ENCODE measurements at regions not wholly inside any gene's neighbourhood (a gene's known extent, or its start where the extent isn't known, plus 50 kb on each side); places are given as distances from the start of the nearest gene placed in this dataset.
A peak's percentile ranks its signal among the peaks of the same experiment; 100 is the strongest.

DNA sequence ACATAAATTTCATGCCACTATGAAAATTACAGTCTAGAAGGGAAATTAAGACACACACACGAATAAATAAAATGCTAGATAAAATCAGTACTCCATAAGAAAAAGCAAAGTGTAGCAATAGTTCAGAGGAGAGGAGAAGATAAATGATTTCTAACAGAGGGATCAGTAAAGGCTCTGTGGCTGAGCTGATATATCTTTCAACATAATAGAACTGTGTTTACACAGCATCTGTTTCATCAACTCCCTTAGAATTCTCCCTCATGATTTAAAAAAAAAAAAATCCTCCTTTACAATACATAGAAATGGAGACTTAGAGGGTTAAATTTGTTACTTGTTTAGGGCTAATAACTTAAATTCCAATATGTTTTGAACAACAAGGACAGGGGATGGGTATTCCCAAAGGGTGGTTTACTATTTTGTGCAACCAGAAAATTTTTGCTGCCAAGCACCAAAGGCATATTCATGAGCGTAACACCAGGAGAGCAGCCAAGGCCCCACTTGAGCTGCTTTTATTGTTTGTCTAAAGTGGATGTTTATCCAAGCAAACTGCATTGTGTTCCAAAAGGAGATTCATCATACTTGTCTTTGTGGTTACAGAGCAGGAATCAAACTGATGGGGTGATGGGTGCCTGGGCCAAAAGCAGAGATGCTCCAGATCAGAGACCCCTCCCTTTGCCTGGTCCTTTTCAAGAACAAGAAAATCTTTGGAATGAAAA lies 162.7 kb downstream of the BMP4 start:
- FAIRE-seq, result no peak

GRCh38 chr14:53792909-53793308 lies 163.7 kb downstream of the BMP4 start:
- no peak for FAIRE-seq

DNA sequence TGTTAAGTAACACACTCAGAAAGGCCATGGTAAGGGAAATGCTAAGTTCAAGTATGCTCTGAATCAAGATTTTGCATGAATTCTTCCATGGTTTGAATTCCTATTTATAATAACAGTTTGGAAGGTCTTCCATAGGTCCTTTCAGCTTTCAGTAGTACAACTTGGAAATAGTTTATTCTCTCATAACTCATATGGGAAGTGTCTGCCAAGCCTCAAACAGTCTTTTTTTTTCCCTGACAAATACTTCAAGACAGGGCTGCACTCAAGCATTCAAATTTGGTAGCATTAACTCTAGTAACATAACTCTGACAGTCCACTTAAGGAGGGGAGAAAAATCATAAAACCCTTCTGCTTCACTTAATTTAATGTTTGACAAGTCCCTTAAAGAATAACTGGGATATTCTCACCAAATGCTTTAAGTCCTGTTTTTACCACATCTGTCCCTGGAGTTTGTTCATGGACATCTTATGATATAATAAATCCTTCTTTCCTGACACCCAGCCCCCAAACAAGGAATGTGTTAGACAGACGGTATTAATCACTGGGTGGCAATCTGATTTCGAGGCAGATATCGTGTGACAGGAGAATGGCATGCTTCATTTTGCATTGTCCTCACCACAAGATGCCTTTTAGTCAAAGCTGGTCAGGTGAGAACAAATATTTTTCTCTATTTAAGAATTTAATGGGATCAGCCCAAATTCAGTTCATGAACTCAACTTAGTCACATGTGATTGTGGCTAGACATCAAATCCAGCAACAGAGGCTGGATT lies 165.7 kb downstream of the BMP4 start:
- FAIRE-seq, result no peak

GRCh38 chr14:53788566-53788965 lies 168.1 kb downstream of the BMP4 start:
- FAIRE-seq, result no peak

DNA sequence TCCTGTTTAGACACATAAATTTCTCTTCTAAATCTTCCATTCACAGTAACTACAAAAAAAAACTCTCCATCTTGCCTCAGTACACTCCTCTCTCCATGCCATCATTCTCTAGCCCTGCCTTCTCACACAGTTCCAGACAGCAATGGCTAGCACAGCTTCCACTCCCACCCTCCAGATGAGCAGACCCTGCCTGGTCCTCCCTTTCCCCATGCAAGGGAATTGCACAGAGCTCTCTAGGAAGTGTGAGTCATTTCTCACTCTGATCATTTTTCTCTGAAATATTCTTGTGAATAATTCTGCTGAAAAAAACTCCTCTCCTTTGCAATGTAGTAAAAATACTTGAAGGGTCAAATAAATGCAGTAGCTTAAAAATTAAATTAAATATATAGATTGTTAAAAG lies 170.6 kb downstream of the BMP4 start:
- no peak for FAIRE-seq

DNA sequence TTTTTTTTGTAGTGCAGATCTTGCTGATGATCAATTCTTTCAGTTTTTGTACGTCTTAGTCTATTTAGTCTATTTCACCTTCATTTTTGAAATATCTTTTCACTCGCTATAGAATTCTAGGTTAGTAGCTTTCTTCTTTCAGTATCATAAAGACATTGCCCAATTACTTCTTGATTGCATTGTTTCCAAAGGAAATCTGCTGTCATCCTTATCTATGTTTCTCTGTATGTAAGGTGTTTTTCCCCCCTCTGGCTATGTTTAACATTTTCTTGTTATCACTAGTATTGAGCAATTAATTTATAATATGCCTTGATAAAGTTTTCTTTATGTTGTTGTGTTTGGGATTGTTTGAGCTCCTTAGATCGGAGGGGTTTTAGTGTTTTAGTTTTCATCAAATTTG lies 171.9 kb downstream of the BMP4 start:
- FAIRE-seq, result no peak

DNA sequence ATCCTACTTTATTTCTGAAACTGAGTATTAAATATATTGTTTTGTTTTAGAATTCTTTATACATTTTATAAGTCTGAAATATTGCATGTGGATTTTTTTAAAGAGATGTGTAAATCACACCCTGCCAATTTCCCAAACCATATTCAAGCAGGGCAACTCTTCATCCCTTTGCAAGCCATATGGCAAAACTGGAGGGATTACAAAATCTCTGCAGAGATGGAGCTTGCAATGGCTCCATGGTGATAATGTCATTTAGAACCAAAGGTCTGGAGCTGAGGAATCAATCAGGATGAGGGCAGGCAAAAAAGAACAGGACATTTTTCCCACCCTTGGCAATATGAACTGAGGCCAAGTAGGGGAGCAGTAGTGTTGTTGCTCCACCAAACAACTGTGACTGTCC lies 173.4 kb downstream of the BMP4 start:
- no peak for FAIRE-seq

DNA sequence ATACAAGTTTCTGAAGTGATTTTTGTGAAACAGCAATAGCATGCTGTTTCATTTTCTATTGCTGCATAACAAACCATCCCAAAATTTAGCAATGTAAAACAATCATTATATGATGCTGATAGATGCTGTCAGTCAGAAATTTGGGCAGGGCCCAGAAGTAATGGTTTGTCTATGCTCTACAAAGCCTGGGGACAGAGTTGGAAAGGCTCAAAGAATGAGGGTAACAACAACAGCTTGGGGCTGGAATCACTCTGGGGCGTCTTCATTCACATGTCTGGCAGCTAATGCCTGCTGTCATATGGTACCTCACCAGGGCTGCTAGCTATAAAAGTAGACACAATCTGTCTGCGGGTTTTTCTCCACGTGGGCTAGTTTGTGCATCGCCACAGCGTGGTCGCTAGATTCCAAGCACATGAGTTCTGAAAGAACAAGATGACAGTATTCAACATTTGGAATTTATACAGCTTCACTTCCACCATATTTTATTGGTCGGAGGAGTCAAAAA lies 176.5 kb downstream of the BMP4 start:
- no peak for FAIRE-seq

GRCh38 chr14:53779301-53779700 lies 177.3 kb downstream of the BMP4 start:
- FAIRE-seq, result no peak

- no peak for FAIRE-seq
These were observed 178.4 kb downstream of the BMP4 start for GRCh38 chr14:53778263-53778662.

DNA sequence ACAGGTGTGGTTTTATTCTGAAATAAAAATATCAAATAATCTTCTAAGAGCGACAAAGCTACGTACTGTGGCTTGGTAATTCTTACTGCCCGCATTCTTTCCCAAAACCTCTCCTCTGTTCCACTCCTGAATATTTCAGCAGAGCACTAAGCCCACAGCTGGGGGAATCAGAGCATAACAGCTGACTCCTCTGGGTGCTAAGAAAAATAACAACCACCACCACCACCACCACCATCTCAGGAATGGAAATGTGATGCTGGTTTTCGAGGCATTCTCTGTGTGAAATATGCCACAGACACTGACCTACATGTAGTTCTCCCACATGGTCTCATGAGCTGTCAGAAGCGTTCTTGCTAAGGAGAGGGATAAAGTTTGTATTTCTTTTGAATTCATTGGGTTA lies 183.7 kb downstream of the BMP4 start:
- no peak for FAIRE-seq

GRCh38 chr14:53767566-53767965 lies 189.1 kb downstream of the BMP4 start:
- no peak for FAIRE-seq

GRCh38 chr14:53766601-53767000 lies 190.0 kb downstream of the BMP4 start:
- FAIRE-seq, result peak; percentile 38

- FAIRE-seq, result no peak
These were observed 190.5 kb downstream of the BMP4 start for GRCh38 chr14:53766106-53766505.

DNA sequence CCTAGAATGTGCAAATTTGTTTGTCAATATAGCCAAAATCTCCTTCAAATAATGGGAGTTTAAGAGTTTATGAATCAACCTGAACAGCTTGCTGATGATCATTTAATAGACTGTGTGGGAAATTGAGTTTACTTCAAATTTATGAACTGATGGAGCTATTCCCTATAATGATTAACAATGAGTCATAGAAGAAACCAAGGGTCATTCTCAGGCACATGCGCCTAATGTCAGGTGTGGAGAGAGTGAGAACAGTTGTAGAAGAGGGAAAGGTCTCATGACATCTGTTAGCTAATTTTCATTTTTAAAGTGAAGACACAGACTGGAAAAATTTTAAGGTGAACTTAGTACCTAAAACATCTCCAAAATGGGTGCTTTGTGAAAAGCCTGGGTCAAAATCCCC lies 191.8 kb downstream of the BMP4 start:
- no peak for FAIRE-seq

DNA sequence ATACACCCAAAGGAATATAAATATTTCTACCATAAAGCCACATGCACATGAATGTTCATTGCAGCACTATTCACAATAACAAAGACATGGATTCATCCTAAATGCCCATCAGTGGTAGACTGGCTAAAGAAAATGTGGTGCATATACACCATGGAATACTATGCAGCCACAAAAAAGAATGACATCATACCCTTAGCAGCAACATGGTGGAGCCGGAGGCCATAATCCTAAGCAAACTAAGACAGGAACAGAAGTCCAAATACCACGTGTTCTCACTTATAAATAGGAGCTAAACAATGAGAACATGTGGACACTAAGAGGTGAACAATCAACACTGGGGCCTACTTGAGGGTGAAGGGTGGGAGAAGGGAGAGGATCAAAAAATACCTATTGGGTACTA lies 198.5 kb downstream of the BMP4 start:
- no peak for FAIRE-seq

DNA sequence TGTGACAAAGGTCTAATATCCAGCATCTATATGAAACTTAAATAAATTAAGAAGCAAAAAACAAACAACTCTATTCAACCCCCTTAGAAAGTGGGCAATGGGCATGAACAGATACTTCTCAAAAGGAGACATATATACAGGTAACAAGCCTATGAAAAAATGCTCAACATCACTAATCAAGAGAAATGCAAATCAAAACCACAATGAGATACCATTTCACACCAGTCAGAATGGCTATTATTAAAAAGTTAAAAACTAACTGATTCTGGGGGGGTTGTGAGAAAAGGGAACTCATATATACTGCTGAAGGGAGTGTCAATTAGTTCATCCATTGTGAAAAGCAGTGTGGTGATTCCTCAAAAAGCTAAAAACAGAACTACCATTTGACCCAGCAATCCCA lies 198.9 kb downstream of the BMP4 start:
- FAIRE-seq, result no peak

- no peak for FAIRE-seq
These were observed 205.0 kb downstream of the BMP4 start for GRCh38 chr14:53751650-53752049.

DNA sequence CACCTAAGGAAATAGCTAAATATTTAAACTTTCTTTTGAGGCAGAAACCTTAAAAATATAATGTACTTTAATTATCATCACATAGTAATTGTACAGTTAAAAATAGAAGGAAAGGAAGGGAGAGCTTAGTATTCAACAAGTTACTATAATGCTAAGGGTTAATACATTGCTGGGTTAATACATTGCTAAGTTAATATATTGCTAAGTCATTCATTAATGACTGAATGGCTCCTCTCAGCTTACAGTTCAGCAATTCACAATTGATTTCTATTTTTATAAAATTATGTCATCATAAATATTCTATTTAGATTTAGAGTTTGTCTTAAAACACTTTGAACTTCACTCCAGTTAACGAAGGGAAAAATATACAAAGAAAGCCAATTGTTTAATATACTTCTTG lies 207.9 kb downstream of the BMP4 start:
- FAIRE-seq, result peak; percentile 77

- FAIRE-seq, result no peak
These were observed 211.8 kb downstream of the BMP4 start for GRCh38 chr14:53744857-53745256.

GRCh38 chr14:53743371-53743770 lies 213.3 kb downstream of the BMP4 start:
- FAIRE-seq, result no peak

GRCh38 chr14:53742233-53742620 lies 214.4 kb downstream of the BMP4 start:
- no peak for FAIRE-seq

DNA sequence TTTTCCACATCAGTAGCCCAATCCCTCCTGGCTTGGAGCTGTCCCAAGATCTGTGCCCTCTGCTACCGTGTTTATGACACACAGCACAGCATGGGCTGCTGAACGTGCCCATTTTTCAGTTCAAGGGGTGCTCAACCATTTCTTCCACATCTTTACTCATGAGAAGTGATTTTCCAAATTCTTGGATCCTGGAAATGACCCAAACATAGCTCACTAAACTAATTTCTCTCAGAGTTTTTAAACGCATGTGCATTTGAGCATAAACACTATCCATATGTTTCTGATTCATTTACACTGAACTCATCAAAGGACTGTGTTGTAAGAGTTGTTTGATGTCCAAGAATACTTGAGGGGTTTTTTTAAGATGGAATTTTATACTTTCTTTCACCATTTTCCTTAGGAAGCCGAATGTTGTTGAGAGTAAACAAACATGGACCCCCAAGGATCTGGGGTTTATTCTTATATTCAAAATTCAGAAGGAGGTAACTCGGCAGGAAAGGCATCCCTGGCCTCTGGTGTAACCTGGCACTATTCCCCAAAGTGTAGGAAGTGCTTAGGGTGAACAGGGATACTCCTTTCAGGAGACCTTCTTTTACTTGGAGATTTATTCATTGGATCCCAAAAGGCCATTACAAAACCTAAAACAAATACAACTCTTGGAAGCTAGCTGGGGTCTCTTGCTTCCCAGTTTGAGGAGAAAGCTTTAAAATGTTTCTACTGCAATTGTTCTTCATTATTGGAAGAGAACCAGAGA lies 215.0 kb downstream of the BMP4 start:
- no peak for FAIRE-seq

GRCh38 chr14:53740570-53740969 lies 216.1 kb downstream of the BMP4 start:
- no peak for FAIRE-seq
